ENCODE measurements at regions not wholly inside any gene's neighbourhood (a gene's known extent, or its start where the extent isn't known, plus 50 kb on each side); places are given as distances from the start of the nearest gene placed in this dataset.

- DNase-seq (ENCODE audit: low read depth), result no peak
- TF ChIP-seq CTCF (IDR thresholded peaks at IDR 0.05; ENCODE audit: control insufficient read depth, extremely low read depth, insufficient read depth), result no peak
- H3K4me3 ChIP-seq (ENCODE audit: low read depth, low read length), result no peak overlapping the region
Observed at GRCh38 chr4:34850968-34851367, 1393.3 kb downstream of the ARAP2 start.

GRCh38 chr4:34851411-34851810, 1392.9 kb downstream of the ARAP2 start:
- no peak for DNase-seq (ENCODE audit: low read depth)
- TF ChIP-seq CTCF (IDR thresholded peaks at IDR 0.05; ENCODE audit: control insufficient read depth, extremely low read depth, insufficient read depth), result no peak
- H3K4me3 ChIP-seq (ENCODE audit: low read depth, low read length), result no peak overlapping the region

GRCh38 chr4:34854451-34854850, 1389.9 kb downstream of the ARAP2 start:
- no peak for DNase-seq (ENCODE audit: low read depth)
- TF ChIP-seq CTCF (IDR thresholded peaks at IDR 0.05; ENCODE audit: control insufficient read depth, extremely low read depth, insufficient read depth), result no peak
- H3K4me3 ChIP-seq (ENCODE audit: low read depth, low read length), result no peak overlapping the region

- TF ChIP-seq CTCF (IDR thresholded peaks at IDR 0.05; ENCODE audit: control insufficient read depth, extremely low read depth, insufficient read depth), result no peak
- no peak for DNase-seq (ENCODE audit: low read depth)
- no peak overlapping the region for H3K4me3 ChIP-seq (ENCODE audit: low read depth, low read length)
Observed at GRCh38 chr4:34861666-34862065, 1382.6 kb downstream of the ARAP2 start.

GRCh38 chr4:34878961-34879360, 1365.4 kb downstream of the ARAP2 start:
- H3K4me3 ChIP-seq (ENCODE audit: low read depth, low read length), result no peak overlapping the region
- DNase-seq (ENCODE audit: low read depth), result no peak
- no peak for TF ChIP-seq CTCF (IDR thresholded peaks at IDR 0.05; ENCODE audit: control insufficient read depth, extremely low read depth, insufficient read depth)

- no peak for TF ChIP-seq CTCF (IDR thresholded peaks at IDR 0.05; ENCODE audit: control insufficient read depth, extremely low read depth, insufficient read depth)
- DNase-seq (ENCODE audit: low read depth), result no peak
- H3K4me3 ChIP-seq (ENCODE audit: low read depth, low read length), result no peak overlapping the region
Observed at GRCh38 chr4:34880246-34880645, 1364.1 kb downstream of the ARAP2 start.

GRCh38 chr4:34891892-34892291, 1352.4 kb downstream of the ARAP2 start:
- no peak overlapping the region for H3K4me3 ChIP-seq (ENCODE audit: low read depth, low read length)
- DNase-seq (ENCODE audit: low read depth), result no peak
- no peak for TF ChIP-seq CTCF (IDR thresholded peaks at IDR 0.05; ENCODE audit: control insufficient read depth, extremely low read depth, insufficient read depth)

All from LNCaP clone FGC (cell line).